ENCODE measurements at regions not wholly inside any gene's neighbourhood (a gene's known extent, or its start where the extent isn't known, plus 50 kb on each side); places are given as distances from the start of the nearest gene placed in this dataset.

DNA sequence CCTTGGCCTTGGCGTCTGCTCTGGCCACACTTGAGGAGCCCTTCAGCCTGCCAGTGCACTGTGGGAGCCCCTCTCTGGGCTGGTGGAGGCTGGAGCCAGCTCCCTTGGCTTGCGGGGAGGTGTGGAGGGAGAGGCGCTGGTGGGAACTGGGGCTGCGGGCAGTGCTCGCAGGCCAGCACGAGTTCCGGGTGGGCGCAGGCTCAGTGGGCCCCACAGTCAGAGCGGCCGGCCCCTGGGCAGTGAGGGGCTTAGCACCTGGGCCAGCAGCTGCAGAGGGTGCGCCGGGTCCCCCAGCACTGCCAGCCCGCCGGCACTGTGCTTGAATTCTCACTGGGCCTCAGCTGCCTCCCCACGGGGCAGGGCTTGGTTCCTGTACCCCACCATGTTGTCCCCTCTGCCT, 68.7 kb upstream of the KCNAB1 start:
- no peak for ATAC-seq
- TF ChIP-seq, protein P1, sequence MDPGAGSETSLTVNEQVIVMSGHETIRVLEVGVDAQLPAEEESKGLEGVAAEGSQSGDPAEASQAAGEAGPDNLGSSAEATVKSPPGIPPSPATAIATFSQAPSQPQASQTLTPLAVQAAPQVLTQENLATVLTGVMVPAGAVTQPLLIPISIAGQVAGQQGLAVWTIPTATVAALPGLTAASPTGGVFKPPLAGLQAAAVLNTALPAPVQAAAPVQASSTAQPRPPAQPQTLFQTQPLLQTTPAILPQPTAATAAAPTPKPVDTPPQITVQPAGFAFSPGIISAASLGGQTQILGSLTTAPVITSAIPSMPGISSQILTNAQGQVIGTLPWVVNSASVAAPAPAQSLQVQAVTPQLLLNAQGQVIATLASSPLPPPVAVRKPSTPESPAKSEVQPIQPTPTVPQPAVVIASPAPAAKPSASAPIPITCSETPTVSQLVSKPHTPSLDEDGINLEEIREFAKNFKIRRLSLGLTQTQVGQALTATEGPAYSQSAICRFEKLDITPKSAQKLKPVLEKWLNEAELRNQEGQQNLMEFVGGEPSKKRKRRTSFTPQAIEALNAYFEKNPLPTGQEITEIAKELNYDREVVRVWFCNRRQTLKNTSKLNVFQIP (CRISPR knock-in tag; IDR thresholded peaks at IDR 0.05; ENCODE audit: borderline replicate concordance, low read depth): no peak
- TF ChIP-seq ZNF565 (CRISPR knock-in tag; conservative IDR thresholded peaks at IDR 0.05; ENCODE audit: low read depth) (no peak), ZFP3 (CRISPR knock-in tag; IDR thresholded peaks at IDR 0.05) (no peak), ISL1 (CRISPR knock-in tag; IDR thresholded peaks at IDR 0.05) (no peak), TOX (CRISPR knock-in tag; IDR thresholded peaks at IDR 0.05; ENCODE audit: borderline replicate concordance) (no peak), PPARA (CRISPR knock-in tag; IDR thresholded peaks at IDR 0.05; ENCODE audit: borderline replicate concordance) (no peak), SNAI2 (CRISPR knock-in tag; IDR thresholded peaks at IDR 0.05) (no peak), ESRRG (CRISPR knock-in tag; IDR thresholded peaks at IDR 0.05) (no peak), ZC3H10 (CRISPR knock-in tag; IDR thresholded peaks at IDR 0.05) (no peak), ZNF70 (CRISPR knock-in tag; IDR thresholded peaks at IDR 0.05) (no peak), GLIS3 (CRISPR knock-in tag; IDR thresholded peaks at IDR 0.05) (no peak)
- TF ChIP-seq, protein P2, sequence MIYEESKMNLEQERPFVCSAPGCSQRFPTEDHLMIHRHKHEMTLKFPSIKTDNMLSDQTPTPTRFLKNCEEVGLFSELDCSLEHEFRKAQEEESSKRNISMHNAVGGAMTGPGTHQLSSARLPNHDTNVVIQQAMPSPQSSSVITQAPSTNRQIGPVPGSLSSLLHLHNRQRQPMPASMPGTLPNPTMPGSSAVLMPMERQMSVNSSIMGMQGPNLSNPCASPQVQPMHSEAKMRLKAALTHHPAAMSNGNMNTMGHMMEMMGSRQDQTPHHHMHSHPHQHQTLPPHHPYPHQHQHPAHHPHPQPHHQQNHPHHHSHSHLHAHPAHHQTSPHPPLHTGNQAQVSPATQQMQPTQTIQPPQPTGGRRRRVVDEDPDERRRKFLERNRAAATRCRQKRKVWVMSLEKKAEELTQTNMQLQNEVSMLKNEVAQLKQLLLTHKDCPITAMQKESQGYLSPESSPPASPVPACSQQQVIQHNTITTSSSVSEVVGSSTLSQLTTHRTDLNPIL (CRISPR knock-in tag; IDR thresholded peaks at IDR 0.05; ENCODE audit: low read depth): no peak
- TF ChIP-seq, protein P3, sequence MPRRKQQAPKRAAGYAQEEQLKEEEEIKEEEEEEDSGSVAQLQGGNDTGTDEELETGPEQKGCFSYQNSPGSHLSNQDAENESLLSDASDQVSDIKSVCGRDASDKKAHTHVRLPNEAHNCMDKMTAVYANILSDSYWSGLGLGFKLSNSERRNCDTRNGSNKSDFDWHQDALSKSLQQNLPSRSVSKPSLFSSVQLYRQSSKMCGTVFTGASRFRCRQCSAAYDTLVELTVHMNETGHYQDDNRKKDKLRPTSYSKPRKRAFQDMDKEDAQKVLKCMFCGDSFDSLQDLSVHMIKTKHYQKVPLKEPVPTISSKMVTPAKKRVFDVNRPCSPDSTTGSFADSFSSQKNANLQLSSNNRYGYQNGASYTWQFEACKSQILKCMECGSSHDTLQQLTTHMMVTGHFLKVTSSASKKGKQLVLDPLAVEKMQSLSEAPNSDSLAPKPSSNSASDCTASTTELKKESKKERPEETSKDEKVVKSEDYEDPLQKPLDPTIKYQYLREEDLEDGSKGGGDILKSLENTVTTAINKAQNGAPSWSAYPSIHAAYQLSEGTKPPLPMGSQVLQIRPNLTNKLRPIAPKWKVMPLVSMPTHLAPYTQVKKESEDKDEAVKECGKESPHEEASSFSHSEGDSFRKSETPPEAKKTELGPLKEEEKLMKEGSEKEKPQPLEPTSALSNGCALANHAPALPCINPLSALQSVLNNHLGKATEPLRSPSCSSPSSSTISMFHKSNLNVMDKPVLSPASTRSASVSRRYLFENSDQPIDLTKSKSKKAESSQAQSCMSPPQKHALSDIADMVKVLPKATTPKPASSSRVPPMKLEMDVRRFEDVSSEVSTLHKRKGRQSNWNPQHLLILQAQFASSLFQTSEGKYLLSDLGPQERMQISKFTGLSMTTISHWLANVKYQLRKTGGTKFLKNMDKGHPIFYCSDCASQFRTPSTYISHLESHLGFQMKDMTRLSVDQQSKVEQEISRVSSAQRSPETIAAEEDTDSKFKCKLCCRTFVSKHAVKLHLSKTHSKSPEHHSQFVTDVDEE (CRISPR knock-in tag; IDR thresholded peaks at IDR 0.05): no peak
- TF ChIP-seq, protein P4, sequence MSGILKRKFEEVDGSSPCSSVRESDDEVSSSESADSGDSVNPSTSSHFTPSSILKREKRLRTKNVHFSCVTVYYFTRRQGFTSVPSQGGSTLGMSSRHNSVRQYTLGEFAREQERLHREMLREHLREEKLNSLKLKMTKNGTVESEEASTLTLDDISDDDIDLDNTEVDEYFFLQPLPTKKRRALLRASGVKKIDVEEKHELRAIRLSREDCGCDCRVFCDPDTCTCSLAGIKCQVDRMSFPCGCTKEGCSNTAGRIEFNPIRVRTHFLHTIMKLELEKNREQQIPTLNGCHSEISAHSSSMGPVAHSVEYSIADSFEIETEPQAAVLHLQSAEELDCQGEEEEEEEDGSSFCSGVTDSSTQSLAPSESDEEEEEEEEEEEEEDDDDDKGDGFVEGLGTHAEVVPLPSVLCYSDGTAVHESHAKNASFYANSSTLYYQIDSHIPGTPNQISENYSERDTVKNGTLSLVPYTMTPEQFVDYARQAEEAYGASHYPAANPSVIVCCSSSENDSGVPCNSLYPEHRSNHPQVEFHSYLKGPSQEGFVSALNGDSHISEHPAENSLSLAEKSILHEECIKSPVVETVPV (CRISPR knock-in tag; IDR thresholded peaks at IDR 0.05): no peak

DNA sequence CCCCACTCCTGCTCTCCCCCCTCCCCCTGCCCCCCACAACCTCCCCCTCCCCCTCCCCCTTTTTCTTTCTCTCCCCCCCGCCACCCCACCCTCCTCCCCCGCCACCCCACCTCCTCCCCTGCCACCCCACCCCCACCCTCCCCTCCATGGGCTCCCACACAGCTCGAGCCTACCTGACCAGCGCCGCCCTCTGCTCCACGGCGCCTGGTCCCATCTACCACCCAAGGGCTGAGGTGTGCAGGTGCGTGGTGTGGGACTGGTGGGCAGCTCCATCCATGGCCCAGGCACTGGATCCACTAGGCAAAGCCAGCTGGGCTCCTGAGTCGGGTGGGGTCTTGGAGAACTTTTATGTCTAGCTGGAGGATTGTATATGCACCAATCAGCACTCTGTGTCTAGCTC, 68.3 kb upstream of the KCNAB1 start:
- ATAC-seq: no peak

More for the DNA sequence above, 68.3 kb upstream of the KCNAB1 start:
- TF ChIP-seq RARB (CRISPR knock-in tag; IDR thresholded peaks at IDR 0.05) (no peak), PPARA (CRISPR knock-in tag; IDR thresholded peaks at IDR 0.05; ENCODE audit: borderline replicate concordance) (no peak), ZFP30 (CRISPR knock-in tag; IDR thresholded peaks at IDR 0.05) (no peak), TCF4 (CRISPR knock-in tag; IDR thresholded peaks at IDR 0.05; ENCODE audit: borderline replicate concordance) (no peak), ZFP3 (CRISPR knock-in tag; IDR thresholded peaks at IDR 0.05) (no peak), ISL1 (CRISPR knock-in tag; IDR thresholded peaks at IDR 0.05) (no peak), ARNTL (CRISPR knock-in tag; IDR thresholded peaks at IDR 0.05; ENCODE audit: borderline replicate concordance, low read depth) (no peak), TOX (CRISPR knock-in tag; IDR thresholded peaks at IDR 0.05; ENCODE audit: borderline replicate concordance) (no peak), ZC3H10 (CRISPR knock-in tag; IDR thresholded peaks at IDR 0.05) (no peak), ZNF565 (CRISPR knock-in tag; conservative IDR thresholded peaks at IDR 0.05; ENCODE audit: low read depth) (no peak), OSR1 (CRISPR knock-in tag; IDR thresholded peaks at IDR 0.05) (no peak), BACH2 (CRISPR knock-in tag; IDR thresholded peaks at IDR 0.05; ENCODE audit: borderline replicate concordance) (no peak), SNAI2 (CRISPR knock-in tag; IDR thresholded peaks at IDR 0.05) (no peak), ZNF8 (CRISPR knock-in tag; IDR thresholded peaks at IDR 0.05) (no peak), GLIS3 (CRISPR knock-in tag; IDR thresholded peaks at IDR 0.05) (no peak)
- TF ChIP-seq, protein P2 (CRISPR knock-in tag; IDR thresholded peaks at IDR 0.05; ENCODE audit: low read depth): no peak
- TF ChIP-seq, protein P1 (CRISPR knock-in tag; IDR thresholded peaks at IDR 0.05; ENCODE audit: borderline replicate concordance, low read depth): no peak
- TF ChIP-seq, protein P4 (CRISPR knock-in tag; IDR thresholded peaks at IDR 0.05): no peak

Measured in SK-N-SH treated with all-trans-retinoic acid at 6 μM for 48 hours (cell line).